A549 (cell line): ENCODE measurements at regions not wholly inside any gene's neighbourhood (a gene's known extent, or its start where the extent isn't known, plus 50 kb on each side); places are given as distances from the start of the nearest gene placed in this dataset.

Experiments
- ATAC-seq, 2 experiments: fragments of 200-7000 bp in 1 of 2; fragments of >200 bp in 1 of 2; cut with Nextera tagmentation in 1 of 2; cut with Tn5 transposase in 1 of 2; 3 replicates each; pipeline versions ENCODE4 v1.8.0 to v1.9.1; 2018 to 2020; ENCODE audit warnings: mild to moderate bottlenecking in 1 of 2, moderate library complexity in 1 of 2
- CTCF ChIA-PET: fragments of 300-600 bp; sonication (Branson Sonifier 250); formaldehyde crosslinking; extraction: SDS; loops from one replicate; lab custom pipeline; 2021; ENCODE audit warnings: antibody characterized with exemption, inconsistent platforms; lab: Yijun Ruan, JAX
- POLR2A ChIA-PET: fragments of 350-600 bp; formaldehyde crosslinking; extraction: SDS; loops from one replicate; lab custom pipeline; 2021; ENCODE audit warnings: antibody characterized with exemption, inconsistent platforms; lab: Yijun Ruan, JAX
- DNase-seq, 2 experiments: peaks; one replicate each; pipeline versions ENCODE4 v3.0.0 to v3.0.0-alpha.2; 2011 to 2016; ENCODE audit warnings: low read depth in 1 of 2, low spot score in 1 of 2
- FAIRE-seq: peaks from 2 replicates; lab custom pipeline; 2011; peaks lifted over from hg19 to GRCh38; lab: Jason Lieb, UNC
- H3K27ac ChIP-seq, 2 experiments: fragments of >200 bp; sonication (Bioruptor Twin); formaldehyde crosslinking; 3 replicates each; pipeline ENCODE4 v1.5.1; 2016 to 2017
- H3K4me1 ChIP-seq: fragments of >200 bp; sonication (Bioruptor Twin); formaldehyde crosslinking; 3 replicates; pipeline ENCODE4 v1.6.1; 2016
- H3K4me2 ChIP-seq: fragments of >200 bp; sonication (Bioruptor Twin); formaldehyde crosslinking; 3 replicates; pipeline ENCODE4 v1.6.1; 2016
- H3K4me3 ChIP-seq: fragments of >200 bp; sonication (Bioruptor Twin); formaldehyde crosslinking; 3 replicates; pipeline ENCODE4 v1.5.1; 2016
- H3K9me3 ChIP-seq: fragments of >200 bp; sonication (Bioruptor Twin); formaldehyde crosslinking; 3 replicates; pipeline ENCODE4 v1.6.1; 2016
- ATOH8 ChIP-seq: fragments of 250-450 bp; sonication (Bioruptor Pico); IDR thresholded peaks from 2 replicates; pipeline ENCODE4 v1.5.0; 2020; ENCODE audit warnings: low read depth, mild to moderate bottlenecking, moderate library complexity
- CBX8 ChIP-seq: fragments of 200-600 bp; sonication (generic); IDR thresholded peaks from 2 replicates; pipeline ENCODE4 v1.6.1; 2016
- CHD2 ChIP-seq: fragments of 150-350 bp; IDR thresholded peaks from 2 replicates; pipeline ENCODE4 v1.6.1; 2014; ENCODE audit warnings: low read length; ENCODE audit not compliant: partially characterized antibody
- CTCF ChIP-seq: fragments of >200 bp; sonication (Bioruptor Twin); formaldehyde crosslinking; IDR thresholded peaks from 3 replicates; pipeline ENCODE4 v1.5.1; 2016
- ESRRA ChIP-seq: fragments of 150-350 bp; IDR thresholded peaks from 2 replicates; pipeline ENCODE4 v1.6.1; 2014; ENCODE audit warnings: mild to moderate bottlenecking, low read length, borderline replicate concordance
- FOSL2 ChIP-seq, 2 experiments: fragments of 450-650 bp in 1 of 2; fragments of >200 bp in 1 of 2; sonication (Bioruptor Twin) in 1 of 2; formaldehyde crosslinking; IDR thresholded peaks; 2 replicates each; pipeline versions ENCODE4 v1.5.0 to v1.6.1; 2016 to 2020; ENCODE audit warnings: mild to moderate bottlenecking in 1 of 2, moderate library complexity in 1 of 2
- GATA3 ChIP-seq: IDR thresholded peaks from 2 replicates; pipeline ENCODE4 v1.6.1; 2012; ENCODE audit warnings: borderline replicate concordance
- HEYL ChIP-seq: fragments of 250-450 bp; sonication (Bioruptor Pico); IDR thresholded peaks from 2 replicates; pipeline ENCODE4 v1.8.0; 2021; ENCODE audit warnings: mild to moderate bottlenecking, moderate library complexity
- MAX ChIP-seq: IDR thresholded peaks from 2 replicates; pipeline ENCODE4 v1.6.1; 2012
- NPAS2 ChIP-seq: fragments of 250-450 bp; sonication (Bioruptor Pico); IDR thresholded peaks from 2 replicates; pipeline ENCODE4 v1.8.0; 2022; ENCODE audit warnings: mild to moderate bottlenecking, moderate library complexity, borderline replicate concordance
- NR3C1 ChIP-seq: fragments of >200 bp; sonication (Bioruptor Twin); formaldehyde crosslinking; IDR thresholded peaks from 3 replicates; pipeline ENCODE4 v1.6.1; 2017
- POLR2A ChIP-seq: IDR thresholded peaks from 2 replicates; pipeline ENCODE4 v1.6.1; 2012; ENCODE audit warnings: mild to moderate bottlenecking, low read length
- RAD21 ChIP-seq, 2 experiments: fragments of >200 bp in 1 of 2; sonication (Bioruptor Twin) in 1 of 2; formaldehyde crosslinking in 1 of 2; IDR thresholded peaks in 1 of 2; conservative IDR thresholded peaks in 1 of 2; 2 replicates in 1 of 2; 3 replicates in 1 of 2; pipeline ENCODE4 v1.6.1; 2012 to 2018; ENCODE audit warnings: inconsistent platforms in 1 of 2
- RNF2 ChIP-seq: fragments of 200-600 bp; sonication (generic); IDR thresholded peaks from 2 replicates; pipeline ENCODE4 v1.6.1; 2016; ENCODE audit warnings: low read depth, mild to moderate bottlenecking, antibody characterized with exemption, moderate library complexity, borderline replicate concordance
- SMC3 ChIP-seq: fragments of >200 bp; sonication (Bioruptor Twin); formaldehyde crosslinking; IDR thresholded peaks from 3 replicates; pipeline ENCODE4 v1.6.1; 2018; ENCODE audit warnings: inconsistent platforms
- USF2 ChIP-seq: fragments of 450-650 bp; IDR thresholded peaks from 2 replicates; pipeline ENCODE4 v1.6.1; 2014; ENCODE audit warnings: antibody characterized with exemption
- ZFP36 ChIP-seq: fragments of 450-650 bp; IDR thresholded peaks from 2 replicates; pipeline ENCODE4 v1.6.1; 2014; ENCODE audit warnings: borderline replicate concordance; ENCODE audit not compliant: partially characterized antibody
- ZNF302 ChIP-seq: fragments of 250-450 bp; sonication (Bioruptor Pico); IDR thresholded peaks from 2 replicates; pipeline ENCODE4 v1.9.0; 2021; ENCODE audit warnings: inconsistent platforms, mild to moderate bottlenecking, moderate library complexity
- ZSCAN20 ChIP-seq: fragments of 250-450 bp; sonication (Bioruptor Pico); IDR thresholded peaks from 2 replicates; pipeline ENCODE4 v1.8.0; 2022; ENCODE audit warnings: mild to moderate bottlenecking, moderate library complexity
- WGBS: methylation state at CpG from one replicate; pipeline ENCODE4 v1.1.6; 2017; ENCODE audit errors: missing lambda C conversion rate; 5-methylcytosine and 5-hydroxymethylcytosine counted together

- no peak for TF ChIP-seq SMC3
- TF ChIP-seq CHD2, result no peak
- TF ChIP-seq ZSCAN20 (CRISPR knock-in tag), result no peak
- no peak for TF ChIP-seq POLR2A
- no peak for TF ChIP-seq USF2
- no peak for TF ChIP-seq NR3C1
- TF ChIP-seq FOSL2 (IDR thresholded peaks at IDR 0.05), result no peak
- no peak for TF ChIP-seq FOSL2 (CRISPR knock-in tag; IDR thresholded peaks at IDR 0.05)
- no peak for TF ChIP-seq HEYL
- no peak for TF ChIP-seq ESRRA
- no peak for TF ChIP-seq CBX8
- no peak for TF ChIP-seq CTCF
- no peak for TF ChIP-seq GATA3
- TF ChIP-seq ZNF302 (CRISPR knock-in tag), result no peak
- TF ChIP-seq MAX, result no peak
- TF ChIP-seq ATOH8 (CRISPR knock-in tag), result no peak
- no peak for TF ChIP-seq RAD21 (conservative IDR thresholded peaks at IDR 0.05 in 1 of 2, IDR thresholded peaks at IDR 0.05 in 1 of 2)
- TF ChIP-seq, all 56 proteins: peak for 0
- no peak for FAIRE-seq
- no peaks in the 10 kb centered on the region for H3K4me1 ChIP-seq
- no peak overlapping the region for H3K4me3 ChIP-seq
- H3K27ac ChIP-seq, result no peak overlapping the region
- ChIA-PET POLR2A (no interaction called here), CTCF (no interaction called here)
- 89% methylated on average over 28 of the region's 42 CpGs for WGBS
- H3K9me3 ChIP-seq, result peaks cover 6% of the 10 kb centered on the region; the same call in 2 of the 3 replicates
- no peak overlapping the region for H3K4me2 ChIP-seq
- ATAC-seq, result peak; percentile 58 to 60; a peak in 5 of 6 replicates
- DNase-seq, result no peak
Observed at GRCh38 chr15:84398763-84399701, 163.5 kb downstream of the GOLGA6L4 start.

- no peaks in the 10 kb centered on the region for H3K4me1 ChIP-seq
- 65% methylated on average over 13 of the region's 13 CpGs for WGBS
- no peak overlapping the region for H3K4me3 ChIP-seq
- peaks cover 6% of the 10 kb centered on the region; the same call in 2 of the 3 replicates for H3K9me3 ChIP-seq
- ChIA-PET CTCF (interaction anchor here (1.1 to 1.3 kb wide), 2 partner anchors 10 to 171 kb away, joined by 3 to 4 read pairs; no protein-coding TSS in a partner anchor), POLR2A (no interaction called here)
- ATAC-seq (no peak), DNase-seq (no peak), FAIRE-seq (no peak)
- TF ChIP-seq ZNF302 (CRISPR knock-in tag), result no peak
- no peak for TF ChIP-seq NPAS2
- no peak for TF ChIP-seq ZFP36
- TF ChIP-seq RNF2, result no peak
- H3K4me2 ChIP-seq, result no peak overlapping the region
- no peak overlapping the region for H3K27ac ChIP-seq
Observed at GRCh38 chr15:84400017-84400740, 164.6 kb downstream of the GOLGA6L4 start.
